ENCODE measurements at regions not wholly inside any gene's neighbourhood (a gene's known extent, or its start where the extent isn't known, plus 50 kb on each side); places are given as distances from the start of the nearest gene placed in this dataset.

DNA sequence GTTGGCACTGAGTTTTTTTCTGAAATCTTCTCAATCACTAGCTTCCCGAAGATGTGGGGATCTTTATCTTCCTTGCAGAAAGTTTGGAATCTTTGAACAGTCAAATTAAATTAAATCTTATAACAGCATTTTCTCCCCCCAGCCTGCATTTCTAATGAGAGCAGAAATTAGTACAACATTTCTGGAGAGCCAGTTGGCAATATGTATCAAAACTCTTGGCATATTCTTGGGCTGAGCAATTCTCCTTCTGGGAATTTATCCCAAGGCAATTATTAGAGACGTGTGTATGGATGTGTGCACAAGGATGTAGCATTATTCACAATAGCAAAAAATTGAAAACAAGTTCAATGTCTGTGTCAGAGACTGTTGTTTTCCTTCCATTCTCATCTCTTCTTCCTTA, 159.5 kb downstream of the OLFM4 start:
- no peak overlapping the region for H3K4ac ChIP-seq (replicated peaks; ENCODE audit: insufficient read length, low read depth, low read length)
- CTCF ChIA-PET (ENCODE audit: partially characterized antibody): interaction anchor here (1.1 to 6.9 kb wide), 3 partner anchors 10 to 62 kb away, joined by 3 to 48 read pairs (median 4); no protein-coding TSS in a partner anchor
- no peak overlapping the region for H3K23ac ChIP-seq (ENCODE audit: insufficient read length)
- POLR2A ChIA-PET (ENCODE audit: partially characterized antibody): no interaction called here
- H3K18ac ChIP-seq (ENCODE audit: extremely low read depth, low read length): no peak overlapping the region
- DNase-seq (ENCODE audit: low read depth in 1 of 2, low spot score in 2 of 2): no peak
- H3K56ac ChIP-seq (replicated peaks; ENCODE audit: insufficient read length, low read depth, low read length): no peak overlapping the region
- H3K14ac ChIP-seq (ENCODE audit: insufficient read length): no peak overlapping the region
- no peak overlapping the region for H2AK5ac ChIP-seq (ENCODE audit: low read depth, low read length)
- no peaks in the 10 kb centered on the region for H3K36me3 ChIP-seq (ENCODE audit: control insufficient read depth in 2 of 4, insufficient read depth in 4 of 4, low read length in 3 of 4)
- H3K27ac ChIP-seq (ENCODE audit: low read depth, low read length): no peak overlapping the region
- no peaks in the 10 kb centered on the region for H3K79me1 ChIP-seq (ENCODE audit: low read depth, low read length)
- no peak overlapping the region for H4K8ac ChIP-seq (ENCODE audit: extremely low read depth, insufficient read depth, low read length)
- H3K4me1 ChIP-seq (replicated peaks in 1 of 4; ENCODE audit: control insufficient read depth in 3 of 4, insufficient read depth in 4 of 4, low read length in 3 of 4): peaks cover 0 to 6% (median 5%) of the 10 kb centered on the region in 4 experiments; a peak in 3 of 7 replicates
- H2BK20ac ChIP-seq (ENCODE audit: low read length): no peak overlapping the region
- 0 out of 4 replicates have a peak, but pooled peaks cover 0 to 2% of the 10 kb centered on the region in 2 experiments for H3K9me3 ChIP-seq (ENCODE audit: insufficient read depth in 2 of 2, low read depth in 1 of 2, low read length in 1 of 2)
- no peak overlapping the region for H2BK12ac ChIP-seq (ENCODE audit: low read depth, low read length)
- H2AFZ ChIP-seq (ENCODE audit: low read length): no peak overlapping the region
- no peak overlapping the region for H2BK15ac ChIP-seq (ENCODE audit: low read length)
- H3K23me2 ChIP-seq (ENCODE audit: low read depth, low read length): no peaks in the 10 kb centered on the region
- no peak for FAIRE-seq
- no peak overlapping the region for H2BK120ac ChIP-seq (replicated peaks; ENCODE audit: low read depth, low read length)
- no peak overlapping the region for H4K91ac ChIP-seq (replicated peaks; ENCODE audit: insufficient read length, low read length)
- no peak overlapping the region for H4K5ac ChIP-seq (ENCODE audit: insufficient read length, low read depth, low read length)
- WGBS, 2 experiments (ENCODE audit: extremely low coverage in 1 of 2, insufficient coverage in 1 of 2, insufficient read length in 1 of 2, insufficient replicate concordance in 2 of 2, low coverage in 1 of 2, low lambda C conversion rate in 2 of 2, missing lambda C conversion rate in 1 of 2): 82% methylated on average over 2 of the region's 2 CpGs; no CpG with 5 or more reads in 1 of the 2 experiments
- H2BK5ac ChIP-seq (ENCODE audit: low read depth, low read length): no peak overlapping the region
- no peak overlapping the region for H3K4me3 ChIP-seq (ENCODE audit: extremely low read depth in 1 of 4, insufficient read depth in 2 of 4, low read depth in 3 of 4, low read length in 4 of 4)
- no peaks in the 10 kb centered on the region for H3K79me2 ChIP-seq (ENCODE audit: control insufficient read depth in 1 of 2, insufficient read depth in 2 of 2, low read length in 2 of 2)
- no peaks in the 10 kb centered on the region for H3K27me3 ChIP-seq (replicated peaks in 1 of 4; ENCODE audit: control insufficient read depth in 3 of 4, extremely low read depth in 1 of 4, insufficient read depth in 3 of 4, low read length in 3 of 4)
- no peak overlapping the region for H3K9ac ChIP-seq (replicated peaks in 1 of 4; ENCODE audit: extremely low read depth in 1 of 4, low read depth in 3 of 4, low read length in 3 of 4)
- H4K20me1 ChIP-seq (replicated peaks in 1 of 2; ENCODE audit: control insufficient read depth in 1 of 2, insufficient read depth in 2 of 2, low read length in 2 of 2): no peaks in the 10 kb centered on the region
- H3K4me2 ChIP-seq (ENCODE audit: insufficient read depth in 1 of 2, low read depth in 2 of 2, low read length in 2 of 2): no peak overlapping the region
- TF ChIP-seq BACH1 (IDR thresholded peaks at IDR 0.05; ENCODE audit: low read length) (no peak), NRF1 (IDR thresholded peaks at IDR 0.05; ENCODE audit: low read depth, low read length) (no peak), EGR1 (IDR thresholded peaks at IDR 0.05; ENCODE audit: borderline replicate concordance, low read depth, low read length) (no peak), CTBP2 (IDR thresholded peaks at IDR 0.05; ENCODE audit: borderline replicate concordance, insufficient read depth, insufficient read length, low read length) (no peak), CHD1 (IDR thresholded peaks at IDR 0.05; ENCODE audit: low read depth, low read length) (no peak), SP2 (IDR thresholded peaks at IDR 0.05; ENCODE audit: low read length) (no peak), GABPA (IDR thresholded peaks at IDR 0.05; ENCODE audit: borderline replicate concordance, insufficient read depth, low read length) (no peak), CBX8 (IDR thresholded peaks at IDR 0.05; ENCODE audit: borderline replicate concordance, low read depth, low read length) (no peak), CREB1 (IDR thresholded peaks at IDR 0.05) (no peak), ATF3 (IDR thresholded peaks at IDR 0.05; ENCODE audit: insufficient read depth, low read depth, low read length) (no peak)
- TF ChIP-seq, protein P1, sequence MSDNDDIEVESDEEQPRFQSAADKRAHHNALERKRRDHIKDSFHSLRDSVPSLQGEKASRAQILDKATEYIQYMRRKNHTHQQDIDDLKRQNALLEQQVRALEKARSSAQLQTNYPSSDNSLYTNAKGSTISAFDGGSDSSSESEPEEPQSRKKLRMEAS (IDR thresholded peaks at IDR 0.05): no peak
- TF ChIP-seq, protein P2, sequence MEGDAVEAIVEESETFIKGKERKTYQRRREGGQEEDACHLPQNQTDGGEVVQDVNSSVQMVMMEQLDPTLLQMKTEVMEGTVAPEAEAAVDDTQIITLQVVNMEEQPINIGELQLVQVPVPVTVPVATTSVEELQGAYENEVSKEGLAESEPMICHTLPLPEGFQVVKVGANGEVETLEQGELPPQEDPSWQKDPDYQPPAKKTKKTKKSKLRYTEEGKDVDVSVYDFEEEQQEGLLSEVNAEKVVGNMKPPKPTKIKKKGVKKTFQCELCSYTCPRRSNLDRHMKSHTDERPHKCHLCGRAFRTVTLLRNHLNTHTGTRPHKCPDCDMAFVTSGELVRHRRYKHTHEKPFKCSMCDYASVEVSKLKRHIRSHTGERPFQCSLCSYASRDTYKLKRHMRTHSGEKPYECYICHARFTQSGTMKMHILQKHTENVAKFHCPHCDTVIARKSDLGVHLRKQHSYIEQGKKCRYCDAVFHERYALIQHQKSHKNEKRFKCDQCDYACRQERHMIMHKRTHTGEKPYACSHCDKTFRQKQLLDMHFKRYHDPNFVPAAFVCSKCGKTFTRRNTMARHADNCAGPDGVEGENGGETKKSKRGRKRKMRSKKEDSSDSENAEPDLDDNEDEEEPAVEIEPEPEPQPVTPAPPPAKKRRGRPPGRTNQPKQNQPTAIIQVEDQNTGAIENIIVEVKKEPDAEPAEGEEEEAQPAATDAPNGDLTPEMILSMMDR (IDR thresholded peaks at IDR 0.05; ENCODE audit: control extremely low read depth in 1 of 3, insufficient read depth in 1 of 3, low read depth in 1 of 3, low read length in 3 of 3): no peak
